NCI-H345 treated with DMSO at 0.1 percent for 48 hours (cell line): ENCODE measurements at regions not wholly inside any gene's neighbourhood (a gene's known extent, or its start where the extent isn't known, plus 50 kb on each side); places are given as distances from the start of the nearest gene placed in this dataset.
"Not testable (repeated sequence)": the region's sequence is repeated elsewhere in the genome, so short reads cannot be mapped to it uniquely, and the experiment has no call there.

Experiments used
- DNase-seq: peaks from one replicate; lab custom pipeline; 2025; ENCODE audit not compliant: unreplicated experiment; lab: John Stamatoyannopoulos, UW

- DNase-seq = no peak
Observed at GRCh38 chr3:178304758-178305467, 231.3 kb upstream of the KCNMB2 start.

DNA sequence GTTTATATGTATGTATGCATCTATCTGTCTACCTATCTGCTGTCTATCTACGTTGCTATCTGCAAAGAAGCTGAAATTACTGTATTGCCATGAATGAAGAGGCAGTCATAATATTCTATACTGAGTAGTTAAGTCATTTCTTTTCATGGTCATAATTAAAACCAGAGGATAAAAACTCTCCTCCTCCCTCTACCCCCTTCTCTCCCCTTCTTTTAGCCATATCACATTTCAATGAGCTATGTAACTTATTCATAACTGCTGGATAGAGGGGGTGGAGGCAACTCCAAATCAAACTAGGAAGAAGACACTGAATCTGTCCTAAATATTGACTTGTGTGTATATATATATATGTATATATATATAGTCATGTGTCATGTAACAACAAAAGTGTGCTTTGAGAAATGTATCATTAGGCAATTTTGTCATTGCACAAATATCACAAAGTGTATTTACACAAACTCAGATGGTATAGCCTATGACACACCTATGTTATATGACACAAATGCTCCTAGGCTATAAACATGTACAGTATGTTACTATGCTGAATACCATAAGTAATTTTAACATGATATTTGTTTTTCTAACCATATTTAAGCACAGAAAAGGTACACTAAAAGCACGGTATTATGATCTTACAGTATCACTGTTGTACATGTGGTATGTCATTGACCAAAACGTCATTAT is 229.7 kb upstream of the KCNMB2 start:
- no peak for DNase-seq

DNA sequence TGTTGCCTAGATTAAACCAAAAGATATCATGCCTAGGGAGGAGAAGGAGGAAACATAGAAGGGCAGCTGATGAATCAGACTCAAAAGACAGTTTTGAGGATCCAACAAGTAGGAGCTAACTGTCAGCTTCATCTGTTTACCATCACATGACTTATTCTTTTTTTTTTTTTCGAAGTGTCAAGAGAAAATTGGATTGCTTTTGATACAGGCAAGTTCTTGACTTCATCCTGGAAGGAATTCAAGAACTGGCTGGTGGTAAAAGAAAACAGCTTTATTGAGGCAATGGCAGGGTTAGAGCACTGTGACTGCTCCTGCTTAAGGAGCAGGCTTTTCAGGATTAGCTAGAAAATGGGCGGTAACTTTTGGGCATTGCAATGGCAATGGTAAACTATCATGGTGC is 227.5 kb upstream of the KCNMB2 start:
- no peak for DNase-seq

GRCh38 chr3:178310949-178311348 is 225.3 kb upstream of the KCNMB2 start:
- DNase-seq = no peak

DNA sequence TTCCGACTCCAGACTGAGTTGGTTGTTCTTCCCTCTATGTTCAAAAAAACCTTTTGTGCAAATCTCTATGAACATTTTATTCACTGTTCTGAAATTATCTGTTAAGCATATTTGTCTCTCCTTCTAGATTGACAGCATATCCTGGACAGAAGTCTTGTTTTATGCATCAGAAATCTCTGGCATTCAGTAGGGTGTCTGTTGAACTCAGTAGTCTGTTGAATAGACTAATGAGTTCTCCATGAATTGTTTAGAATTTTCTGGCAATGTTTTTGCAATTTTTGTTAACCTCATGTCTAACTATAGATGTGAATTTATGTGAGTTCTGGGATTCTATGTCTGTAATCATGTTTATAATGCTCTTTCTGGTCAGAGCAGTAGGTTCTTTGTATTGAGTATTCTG is 222.5 kb upstream of the KCNMB2 start:
- no peak for DNase-seq

GRCh38 chr3:178318340-178318739 is 217.9 kb upstream of the KCNMB2 start:
- no peak for DNase-seq

DNA sequence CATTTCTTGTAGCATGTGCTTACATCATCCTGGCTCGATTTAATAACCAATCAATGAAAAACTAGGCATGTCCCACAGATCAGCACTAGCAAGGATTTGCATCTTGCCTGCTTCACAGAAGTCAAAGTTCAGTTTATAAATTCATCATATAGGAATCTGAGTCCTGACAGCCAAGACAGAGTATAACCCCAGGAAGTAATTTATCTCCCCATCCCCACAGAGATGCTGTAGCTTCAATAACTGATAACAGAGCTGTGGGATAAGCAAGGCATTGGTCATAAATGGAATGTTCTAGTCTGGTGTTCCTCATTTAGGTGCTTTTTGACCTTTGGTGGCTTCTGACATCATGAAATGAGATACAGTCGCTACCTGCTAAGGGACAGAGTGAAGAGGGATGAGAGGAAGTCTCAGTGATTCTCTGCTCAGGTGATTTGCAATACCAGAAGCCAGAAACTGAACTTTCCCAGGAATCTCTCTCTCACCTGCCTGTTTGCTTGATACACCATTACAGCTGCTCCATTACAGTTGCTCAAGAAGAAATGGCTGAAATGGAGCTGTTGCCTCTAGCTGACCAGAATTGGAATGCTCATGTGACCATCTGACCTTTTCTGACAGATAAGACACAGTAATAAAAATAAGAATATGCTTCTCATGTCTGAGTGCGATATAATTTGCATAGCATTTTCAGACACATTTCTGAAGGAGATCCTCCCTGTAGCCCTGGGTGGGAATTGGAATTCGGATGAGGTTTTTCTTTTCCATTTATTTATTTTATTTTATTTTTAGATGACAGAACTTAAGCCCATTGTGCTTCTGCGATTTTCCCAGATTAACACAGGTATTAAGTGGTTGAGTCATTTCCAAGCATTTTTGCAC is 217.1 kb upstream of the KCNMB2 start:
- no peak for DNase-seq

DNA sequence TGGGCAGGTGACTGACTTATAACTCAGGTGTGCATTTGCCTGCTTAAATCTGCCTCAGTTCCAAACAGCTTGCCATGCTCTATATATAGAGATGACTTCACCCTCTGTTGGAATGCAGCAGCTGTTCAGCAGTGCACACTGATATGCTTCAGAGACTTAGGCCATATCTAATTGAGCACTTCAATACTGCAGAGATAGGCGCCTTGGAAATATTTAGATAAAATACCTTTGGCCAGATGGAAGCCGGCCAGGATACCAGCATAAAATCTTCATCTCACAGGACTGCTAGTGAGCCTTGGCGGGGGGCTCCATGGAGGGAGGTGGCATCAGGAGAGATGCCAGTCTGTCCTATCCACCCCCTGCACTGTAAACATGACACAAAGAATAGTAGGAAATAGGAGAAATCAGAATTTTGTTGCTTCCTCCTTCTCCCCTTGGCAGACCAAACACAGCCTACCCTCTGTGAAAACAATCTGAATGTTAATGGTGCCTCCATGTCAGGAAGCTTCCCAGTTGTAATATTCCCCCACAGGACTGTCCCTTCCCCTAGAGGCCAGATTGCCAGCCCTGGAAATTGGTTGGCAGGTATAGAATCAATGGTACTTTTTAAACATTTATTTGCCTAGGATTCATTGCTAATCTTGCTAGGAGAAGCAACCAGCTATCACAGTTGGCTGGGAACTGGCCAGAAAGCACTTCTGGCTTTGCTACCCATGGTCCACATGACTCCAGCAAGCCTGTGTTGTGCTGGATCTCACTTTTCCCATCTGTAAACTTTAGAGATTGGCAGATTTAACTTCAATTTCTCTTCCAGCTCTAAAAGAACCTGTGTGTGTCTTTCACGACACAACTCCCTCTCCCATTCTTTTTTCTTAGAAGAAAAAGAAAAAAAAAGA is 215.5 kb upstream of the KCNMB2 start:
- DNase-seq = no peak

- no peak for DNase-seq
Observed at GRCh38 chr3:178324356-178324755, 211.9 kb upstream of the KCNMB2 start.

- DNase-seq = peak; percentile 34
Observed at GRCh38 chr3:178325330-178325729, 210.9 kb upstream of the KCNMB2 start.

DNA sequence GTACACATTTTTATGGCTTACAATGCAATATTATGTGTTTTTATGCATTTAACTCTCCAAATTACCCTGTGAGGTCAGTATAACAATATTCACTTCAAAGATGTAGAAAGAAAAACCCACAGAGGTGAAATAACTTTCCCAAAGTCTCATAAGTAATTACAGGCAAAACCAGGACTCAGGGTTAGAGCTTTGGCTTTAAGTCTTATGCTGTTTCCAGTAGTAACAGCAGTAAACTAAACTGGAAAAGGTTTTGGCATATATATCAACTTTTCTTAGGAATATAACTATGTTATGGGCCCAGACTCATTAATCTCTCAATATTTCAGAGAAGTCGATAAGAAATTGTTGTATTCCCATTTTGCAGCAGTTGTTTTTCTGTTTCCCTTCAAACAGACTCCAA is 206.3 kb upstream of the KCNMB2 start:
- no peak for DNase-seq

- no peak for DNase-seq
Observed at GRCh38 chr3:178334239-178334638, 202.0 kb upstream of the KCNMB2 start.

GRCh38 chr3:178336336-178336735 is 199.9 kb upstream of the KCNMB2 start:
- no peak for DNase-seq

- DNase-seq = no peak
Observed at GRCh38 chr3:178340506-178340905, 195.7 kb upstream of the KCNMB2 start.

GRCh38 chr3:178341636-178342035 is 194.6 kb upstream of the KCNMB2 start:
- no peak for DNase-seq

- DNase-seq = no peak
Observed at GRCh38 chr3:178342111-178342510, 194.1 kb upstream of the KCNMB2 start.

GRCh38 chr3:178343433-178344038 is 192.7 kb upstream of the KCNMB2 start:
- no peak for DNase-seq

GRCh38 chr3:178345944-178346343 is 190.3 kb upstream of the KCNMB2 start:
- no peak for DNase-seq

- not testable (repeated sequence) for DNase-seq
Observed at GRCh38 chr3:178348561-178349217, 187.5 kb upstream of the KCNMB2 start.

DNA sequence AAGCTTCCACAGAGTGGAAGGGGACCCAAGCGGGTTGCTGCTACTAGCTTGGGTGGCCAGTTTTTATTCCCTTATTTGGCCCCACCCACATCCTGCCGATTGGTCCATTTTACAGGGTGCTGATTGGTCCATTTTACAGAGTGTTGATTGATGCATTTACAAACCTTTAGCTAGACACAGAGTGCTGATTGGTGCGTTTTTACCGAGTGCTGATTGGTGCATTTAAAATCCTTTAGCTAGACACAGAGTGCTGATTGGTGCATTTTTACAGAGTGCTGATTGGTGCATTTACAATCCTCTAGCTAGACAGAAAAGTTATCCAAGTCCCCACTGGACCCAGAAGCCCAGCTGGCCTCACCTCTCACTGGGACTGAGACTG is 187.0 kb upstream of the KCNMB2 start:
- DNase-seq = not testable (repeated sequence)
